Panc1 (cell line): ENCODE measurements at regions not wholly inside any gene's neighbourhood (a gene's known extent, or its start where the extent isn't known, plus 50 kb on each side); places are given as distances from the start of the nearest gene placed in this dataset.

ENCODE experiments used
- ATAC-seq: fragments of 200-7000 bp; cut with Tn5 transposase; 2 replicates; pipeline ENCODE4 v1.9.1; 2020; ENCODE audit warnings: mild to moderate bottlenecking, moderate library complexity
- BruUV-seq: library from RNA; stranded (reverse); fragments of 400-500 nt; replicated peaks from 2 replicates; lab custom pipeline; 2021; lab: Mats Ljungman, UMichigan
- CTCF ChIA-PET: fragments of 300-600 bp; sonication (Branson Sonifier 250); formaldehyde crosslinking; loops from one replicate; lab custom pipeline; 2022; ENCODE audit warnings: antibody characterized with exemption; lab: Charles Lee
- POLR2A ChIA-PET: fragments of 300-600 bp; sonication (Branson Sonifier 250); formaldehyde crosslinking; loops from one replicate; lab custom pipeline; 2022; ENCODE audit warnings: antibody characterized with exemption; lab: Charles Lee
- DNase-seq: peaks from one replicate; pipeline ENCODE4 v3.0.0-alpha.2; 2010; ENCODE audit warnings: low read depth, low spot score
- H3K27ac ChIP-seq: 2 replicates; pipeline ENCODE4 v1.5.1; 2011; ENCODE audit warnings: mild to moderate bottlenecking, low read length, inconsistent platforms
- H3K27me3 ChIP-seq: fragments of 200-500 bp; sonication (Bioruptor generic); 2 replicates; pipeline ENCODE4 v1.6.0; 2014; ENCODE audit warnings: low read length, inconsistent platforms; ENCODE audit not compliant: control insufficient read depth, insufficient read depth
- H3K36me3 ChIP-seq: fragments of 200-500 bp; sonication (Bioruptor generic); 2 replicates; pipeline ENCODE4 v1.5.1; 2014; ENCODE audit warnings: inconsistent platforms, mild to moderate bottlenecking, low read length, moderate library complexity; ENCODE audit not compliant: control insufficient read depth, insufficient read depth
- H3K4me1 ChIP-seq: 2 replicates; pipeline ENCODE4 v1.5.1; 2011; ENCODE audit warnings: inconsistent platforms, mild to moderate bottlenecking, low read length, moderate library complexity; ENCODE audit not compliant: control insufficient read depth, insufficient read depth
- H3K4me3 ChIP-seq, 2 experiments: 2 replicates each; pipeline ENCODE4 v1.5.1; 2011 to 2012; ENCODE audit warnings: low read depth in 2 of 2, low read length in 2 of 2, mild to moderate bottlenecking in 2 of 2, inconsistent platforms in 1 of 2, moderate library complexity in 1 of 2
- H3K9me3 ChIP-seq: fragments of 200-500 bp; sonication (Bioruptor generic); 2 replicates; pipeline ENCODE4 v1.5.1; 2014; ENCODE audit warnings: low read depth, mild to moderate bottlenecking, inconsistent platforms, low read length, moderate library complexity; ENCODE audit not compliant: control insufficient read depth, insufficient read depth
- POLR2AphosphoS5 ChIP-seq: IDR thresholded peaks from 2 replicates; pipeline ENCODE4 v1.6.1; 2012; ENCODE audit warnings: mild to moderate bottlenecking, low read depth, low read length, moderate library complexity
- SIN3A ChIP-seq: IDR thresholded peaks from 2 replicates; pipeline ENCODE4 v1.6.1; 2012; ENCODE audit warnings: low read depth, mild to moderate bottlenecking, low read length, moderate library complexity, borderline replicate concordance; ENCODE audit not compliant: insufficient read depth
- TCF7L2 ChIP-seq: IDR thresholded peaks from 2 replicates; pipeline ENCODE4 v1.6.1; 2011; ENCODE audit warnings: mild to moderate bottlenecking, low read depth, low read length, inconsistent platforms
- in situ Hi-C: cut with HindIII; loops from 2 replicates; pipeline ENCODE4 v1.10.0; 2016; ENCODE audit warnings: low sequenced_read_pairs, low pct_unique_long_range_greater_than_20kb
- intact Hi-C: fragments of 100-400 bp; cut with micrococcal nuclease; formaldehyde crosslinking; loops from one replicate; pipeline ENCODE4 v1.10.0; 2022; ENCODE audit not compliant: unreplicated experiment
- TF ChIP-seq, protein P1 (sequence below): fragments of 450-650 bp; IDR thresholded peaks from 2 replicates; pipeline ENCODE4 v1.5.1; 2017; ENCODE audit warnings: mild to moderate bottlenecking
- TF ChIP-seq, protein P2 (sequence below), 2 experiments: IDR thresholded peaks; 2 replicates each; pipeline ENCODE4 v1.6.1; 2011 to 2012; ENCODE audit warnings: low read depth in 2 of 2, control low read depth in 1 of 2, low read length in 1 of 2, mild to moderate bottlenecking in 1 of 2, moderate library complexity in 1 of 2; ENCODE audit not compliant: insufficient read depth in 1 of 2

DNA sequence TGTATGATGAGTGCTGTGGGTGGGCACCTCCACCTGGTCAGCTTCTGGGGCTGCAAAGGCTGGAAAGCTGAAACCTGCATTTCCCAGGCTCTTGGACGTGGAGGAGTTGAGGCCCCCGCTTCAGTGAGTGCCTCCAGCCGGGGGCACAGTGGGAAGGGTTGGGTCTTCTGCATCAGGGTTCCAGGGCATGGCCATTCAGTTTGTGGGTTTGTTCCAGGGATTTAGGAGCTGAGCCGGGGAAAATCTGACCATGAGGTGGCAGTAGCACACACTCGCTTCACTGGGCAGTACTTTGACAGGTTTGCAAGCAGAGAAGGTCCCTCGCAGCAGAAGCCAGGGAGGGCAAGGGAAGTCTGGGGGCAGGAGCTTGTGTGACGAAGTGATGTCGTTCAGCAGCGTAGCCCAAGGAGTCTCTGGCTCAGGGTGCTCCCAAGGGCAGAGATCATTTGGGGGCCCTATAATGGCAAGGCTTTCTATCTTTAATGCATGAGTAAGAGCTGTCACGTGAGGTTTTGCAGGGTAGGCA is 69.5 kb upstream of the SULF2 start:
- in situ Hi-C loops: no loop called here
- Histone ChIP-seq H3K4me1 (no peaks in the 10 kb centered on the region), H3K36me3 (no peaks in the 10 kb centered on the region), H3K27me3 (no peaks in the 10 kb centered on the region), H3K4me3 (no peak overlapping the region), H3K9me3 (no peaks in the 10 kb centered on the region), H3K27ac (no peak overlapping the region)
- CTCF ChIA-PET: interaction anchor here (1.0 kb wide), 1 partner anchor 766 kb away, joined by 5 read pairs; no protein-coding TSS in a partner anchor
- intact Hi-C loops: no loop called here
- TF ChIP-seq POLR2AphosphoS5: no peak
- TF ChIP-seq, protein P1, sequence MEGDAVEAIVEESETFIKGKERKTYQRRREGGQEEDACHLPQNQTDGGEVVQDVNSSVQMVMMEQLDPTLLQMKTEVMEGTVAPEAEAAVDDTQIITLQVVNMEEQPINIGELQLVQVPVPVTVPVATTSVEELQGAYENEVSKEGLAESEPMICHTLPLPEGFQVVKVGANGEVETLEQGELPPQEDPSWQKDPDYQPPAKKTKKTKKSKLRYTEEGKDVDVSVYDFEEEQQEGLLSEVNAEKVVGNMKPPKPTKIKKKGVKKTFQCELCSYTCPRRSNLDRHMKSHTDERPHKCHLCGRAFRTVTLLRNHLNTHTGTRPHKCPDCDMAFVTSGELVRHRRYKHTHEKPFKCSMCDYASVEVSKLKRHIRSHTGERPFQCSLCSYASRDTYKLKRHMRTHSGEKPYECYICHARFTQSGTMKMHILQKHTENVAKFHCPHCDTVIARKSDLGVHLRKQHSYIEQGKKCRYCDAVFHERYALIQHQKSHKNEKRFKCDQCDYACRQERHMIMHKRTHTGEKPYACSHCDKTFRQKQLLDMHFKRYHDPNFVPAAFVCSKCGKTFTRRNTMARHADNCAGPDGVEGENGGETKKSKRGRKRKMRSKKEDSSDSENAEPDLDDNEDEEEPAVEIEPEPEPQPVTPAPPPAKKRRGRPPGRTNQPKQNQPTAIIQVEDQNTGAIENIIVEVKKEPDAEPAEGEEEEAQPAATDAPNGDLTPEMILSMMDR: peak; percentile 75
- no TSS peak for BruUV-seq
- ATAC-seq (peak; percentile 84), DNase-seq (peak; percentile 13)
- POLR2A ChIA-PET: no interaction called here

DNA sequence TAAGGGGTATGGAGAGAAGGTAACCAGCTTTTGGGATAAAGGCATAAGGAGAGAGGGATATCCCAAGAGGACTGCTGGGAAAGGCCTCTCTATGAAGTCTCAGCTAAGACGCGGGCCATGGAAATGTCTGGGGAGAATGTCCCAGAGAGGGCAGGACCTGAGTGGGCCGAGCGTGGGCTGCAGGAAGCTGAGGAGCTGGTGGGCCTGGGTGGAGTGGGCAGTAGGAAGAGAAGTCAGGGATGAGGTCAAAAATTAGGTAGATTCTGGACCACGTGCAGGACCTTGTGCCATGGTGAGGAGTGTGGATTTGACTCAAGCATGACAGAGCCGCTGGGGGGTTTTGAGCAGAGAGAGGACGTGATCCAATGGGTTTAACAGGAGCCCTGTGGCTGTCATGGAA is 66.5 kb upstream of the SULF2 start:
- TF ChIP-seq POLR2AphosphoS5 (no peak), TCF7L2 (no peak), SIN3A (no peak)
- TF ChIP-seq, protein P2, sequence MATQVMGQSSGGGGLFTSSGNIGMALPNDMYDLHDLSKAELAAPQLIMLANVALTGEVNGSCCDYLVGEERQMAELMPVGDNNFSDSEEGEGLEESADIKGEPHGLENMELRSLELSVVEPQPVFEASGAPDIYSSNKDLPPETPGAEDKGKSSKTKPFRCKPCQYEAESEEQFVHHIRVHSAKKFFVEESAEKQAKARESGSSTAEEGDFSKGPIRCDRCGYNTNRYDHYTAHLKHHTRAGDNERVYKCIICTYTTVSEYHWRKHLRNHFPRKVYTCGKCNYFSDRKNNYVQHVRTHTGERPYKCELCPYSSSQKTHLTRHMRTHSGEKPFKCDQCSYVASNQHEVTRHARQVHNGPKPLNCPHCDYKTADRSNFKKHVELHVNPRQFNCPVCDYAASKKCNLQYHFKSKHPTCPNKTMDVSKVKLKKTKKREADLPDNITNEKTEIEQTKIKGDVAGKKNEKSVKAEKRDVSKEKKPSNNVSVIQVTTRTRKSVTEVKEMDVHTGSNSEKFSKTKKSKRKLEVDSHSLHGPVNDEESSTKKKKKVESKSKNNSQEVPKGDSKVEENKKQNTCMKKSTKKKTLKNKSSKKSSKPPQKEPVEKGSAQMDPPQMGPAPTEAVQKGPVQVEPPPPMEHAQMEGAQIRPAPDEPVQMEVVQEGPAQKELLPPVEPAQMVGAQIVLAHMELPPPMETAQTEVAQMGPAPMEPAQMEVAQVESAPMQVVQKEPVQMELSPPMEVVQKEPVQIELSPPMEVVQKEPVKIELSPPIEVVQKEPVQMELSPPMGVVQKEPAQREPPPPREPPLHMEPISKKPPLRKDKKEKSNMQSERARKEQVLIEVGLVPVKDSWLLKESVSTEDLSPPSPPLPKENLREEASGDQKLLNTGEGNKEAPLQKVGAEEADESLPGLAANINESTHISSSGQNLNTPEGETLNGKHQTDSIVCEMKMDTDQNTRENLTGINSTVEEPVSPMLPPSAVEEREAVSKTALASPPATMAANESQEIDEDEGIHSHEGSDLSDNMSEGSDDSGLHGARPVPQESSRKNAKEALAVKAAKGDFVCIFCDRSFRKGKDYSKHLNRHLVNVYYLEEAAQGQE (IDR thresholded peaks at IDR 0.05; ENCODE audit: insufficient read depth in 1 of 2, low read depth in 2 of 2, low read length in 1 of 2): no peak
- TF ChIP-seq, protein P1: no peak
- POLR2A ChIA-PET: no interaction called here
- no TSS peak for BruUV-seq
- Histone ChIP-seq H3K27ac (no peak overlapping the region), H3K4me3 (no peak overlapping the region), H3K27me3 (no peaks in the 10 kb centered on the region), H3K9me3 (no peaks in the 10 kb centered on the region), H3K36me3 (no peaks in the 10 kb centered on the region), H3K4me1 (no peaks in the 10 kb centered on the region)
- in situ Hi-C loops: no loop called here
- intact Hi-C loops: no loop called here
- DNase-seq: no peak
- CTCF ChIA-PET: no interaction called here
- no peak for ATAC-seq
